HG03159 (cell line): ENCODE measurements at regions not wholly inside any gene's neighbourhood (a gene's known extent, or its start where the extent isn't known, plus 50 kb on each side); places are given as distances from the start of the nearest gene placed in this dataset.

ENCODE experiments used
- ATAC-seq: cut with Tn5 transposase; IDR thresholded peaks from one replicate; pipeline ENCODE4 v1.9.1; 2021; ENCODE audit warnings: mild to moderate bottlenecking, moderate library complexity; ENCODE audit not compliant: unreplicated experiment

- no peak for ATAC-seq
These were observed 124.0 kb upstream of the BOD1 start for GRCh38 chr5:173740400-173740799.

DNA sequence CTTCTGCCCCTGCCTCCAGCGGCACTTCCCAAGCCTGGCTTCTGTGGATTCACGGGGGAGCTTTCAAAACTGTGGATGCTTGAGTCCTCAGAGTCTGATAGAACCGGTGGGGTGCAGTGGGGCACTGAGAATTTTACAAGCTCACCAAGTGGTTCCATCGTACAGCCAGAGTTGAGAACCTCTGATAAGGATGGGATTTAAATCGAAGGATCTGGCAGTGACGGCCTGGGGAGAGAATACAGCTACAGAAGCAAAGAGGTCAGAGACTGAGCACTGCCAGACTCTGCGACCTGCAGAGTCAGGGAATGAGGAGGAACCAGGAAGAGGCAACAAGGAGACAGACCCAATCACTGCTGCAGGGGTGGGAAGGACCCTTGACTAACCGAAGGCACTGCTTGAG is 124.6 kb upstream of the BOD1 start:
- ATAC-seq: no peak

GRCh38 chr5:173741729-173742431 is 125.4 kb upstream of the BOD1 start:
- ATAC-seq: peak; percentile 11

GRCh38 chr5:173742432-173742816 is 126.0 kb upstream of the BOD1 start:
- ATAC-seq: peak; percentile 81

GRCh38 chr5:173743641-173744343 is 127.3 kb upstream of the BOD1 start:
- ATAC-seq: peak; percentile 35

DNA sequence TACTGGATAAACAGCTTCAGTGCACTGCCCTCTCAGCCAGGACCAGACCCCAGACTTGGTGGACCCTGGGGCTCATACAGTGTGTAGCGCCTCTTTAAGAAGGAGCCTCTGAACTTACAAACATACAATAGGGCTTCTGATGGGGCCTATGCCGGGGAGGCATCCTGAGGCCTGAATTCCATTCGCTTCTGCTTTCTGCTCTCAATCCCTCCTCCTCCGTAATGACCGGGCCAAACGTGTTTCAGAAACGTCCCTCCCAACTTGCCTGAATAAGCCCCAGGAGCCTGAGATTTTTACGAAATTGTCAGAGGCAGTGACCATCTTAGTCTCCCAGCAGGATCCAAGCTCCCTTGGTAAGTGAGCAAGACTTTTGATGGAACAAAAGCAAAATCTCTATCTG is 128.1 kb upstream of the BOD1 start:
- no peak for ATAC-seq

DNA sequence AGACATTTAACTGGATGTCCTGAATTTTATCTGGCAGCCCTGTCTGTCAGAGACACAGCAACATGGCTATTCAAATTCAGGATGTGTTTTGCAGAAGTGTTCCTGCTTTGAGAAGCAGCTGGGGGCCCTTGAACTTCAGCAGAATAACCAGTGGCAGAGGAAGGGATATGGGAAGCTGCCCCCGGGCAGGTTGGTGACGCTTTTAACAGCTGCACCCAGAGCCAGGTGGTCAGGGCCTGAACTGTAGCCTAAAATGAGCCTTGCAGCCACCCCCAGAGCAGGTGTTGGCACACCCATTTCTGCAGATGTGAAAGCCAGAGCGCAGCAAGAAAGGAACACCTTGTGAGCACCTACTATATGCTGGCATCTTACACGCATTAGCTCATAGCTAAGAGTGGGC is 128.7 kb upstream of the BOD1 start:
- ATAC-seq: peak; percentile 36

- no peak for ATAC-seq
These were observed 129.1 kb upstream of the BOD1 start for GRCh38 chr5:173745557-173745956.

- ATAC-seq: no peak
These were observed 129.7 kb upstream of the BOD1 start for GRCh38 chr5:173746047-173746646.

DNA sequence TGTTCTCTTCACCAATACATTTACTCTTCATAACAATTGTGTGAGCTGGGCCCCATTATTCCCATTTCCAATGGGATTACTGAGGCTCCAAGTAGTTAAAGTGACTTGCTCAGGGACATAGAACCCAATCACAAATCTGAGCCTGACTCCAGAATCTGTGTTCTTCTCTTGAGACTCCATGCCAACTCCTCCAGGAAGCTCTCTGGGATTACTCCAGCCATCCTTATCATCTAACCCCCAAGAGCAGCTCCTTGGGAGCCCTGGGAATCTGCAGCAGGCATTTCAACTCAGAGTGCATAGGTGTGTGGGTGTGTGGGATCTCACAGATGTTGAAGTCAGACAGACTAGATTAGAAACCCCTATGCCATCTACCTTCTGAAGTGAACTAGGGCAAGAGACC is 131.4 kb upstream of the BOD1 start:
- no peak for ATAC-seq

GRCh38 chr5:173750538-173751265 is 134.3 kb upstream of the BOD1 start:
- no peak for ATAC-seq

GRCh38 chr5:173751266-173751600 is 134.8 kb upstream of the BOD1 start:
- ATAC-seq: no peak

DNA sequence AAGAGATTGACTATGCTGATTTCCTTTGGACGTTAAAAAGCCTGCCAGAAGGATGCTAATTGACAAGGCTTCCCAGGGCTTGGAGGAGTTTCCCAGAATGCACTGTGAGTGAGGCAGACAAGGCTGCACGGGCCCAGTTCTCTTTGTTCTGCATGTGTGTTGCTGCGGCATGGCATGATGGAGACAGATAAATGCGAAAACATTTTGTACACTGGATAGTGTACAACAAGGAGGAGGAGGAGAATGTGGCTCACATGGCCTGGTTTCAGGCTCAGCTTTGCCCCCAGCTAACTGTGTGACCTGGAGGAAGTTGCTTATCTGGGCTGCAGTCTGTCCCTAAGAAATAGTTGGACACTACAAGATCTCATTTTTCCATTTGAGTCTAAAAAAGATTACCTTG is 135.5 kb upstream of the CPEB4 start:
- ATAC-seq: no peak

DNA sequence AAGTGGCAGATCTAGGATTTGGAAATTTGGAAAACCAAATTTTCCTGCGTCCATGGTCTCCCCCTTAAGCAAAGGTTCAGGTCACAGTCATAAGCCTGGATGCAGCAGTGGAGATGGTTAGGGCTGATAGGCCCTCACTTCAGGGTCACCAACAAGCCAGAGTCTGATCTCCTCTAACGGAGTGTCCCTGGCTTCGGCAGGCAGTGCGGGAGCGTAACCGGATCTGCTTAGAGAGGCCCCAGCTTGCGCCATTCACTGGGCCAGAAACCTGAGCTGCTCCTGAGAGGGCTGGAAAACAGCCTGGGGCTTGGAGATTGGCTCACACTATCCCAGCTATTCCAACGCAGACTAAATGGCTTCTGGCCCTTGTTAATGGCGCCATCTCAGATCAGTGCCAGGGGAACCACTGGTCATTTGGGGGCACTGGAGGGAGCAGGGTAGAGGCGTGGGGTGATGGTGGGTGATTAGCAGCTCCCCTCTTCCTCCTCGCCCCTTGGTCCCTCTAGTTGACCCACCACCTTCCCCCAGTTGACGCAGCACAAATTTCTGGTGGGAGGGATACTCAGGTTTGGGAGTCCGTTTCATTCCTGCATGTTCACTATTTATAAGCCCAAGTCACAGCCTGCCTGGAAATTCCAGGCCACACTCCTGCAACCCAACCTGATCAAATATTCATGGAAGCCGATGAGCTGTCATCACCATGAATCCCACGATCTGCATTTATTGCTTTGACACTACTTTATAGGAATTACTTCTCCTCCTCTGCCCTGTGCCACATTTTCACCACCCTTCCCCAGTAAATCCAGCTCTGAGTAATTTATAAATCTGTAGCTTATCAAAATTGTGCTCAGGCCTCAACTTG is 134.6 kb upstream of the CPEB4 start:
- ATAC-seq: no peak

DNA sequence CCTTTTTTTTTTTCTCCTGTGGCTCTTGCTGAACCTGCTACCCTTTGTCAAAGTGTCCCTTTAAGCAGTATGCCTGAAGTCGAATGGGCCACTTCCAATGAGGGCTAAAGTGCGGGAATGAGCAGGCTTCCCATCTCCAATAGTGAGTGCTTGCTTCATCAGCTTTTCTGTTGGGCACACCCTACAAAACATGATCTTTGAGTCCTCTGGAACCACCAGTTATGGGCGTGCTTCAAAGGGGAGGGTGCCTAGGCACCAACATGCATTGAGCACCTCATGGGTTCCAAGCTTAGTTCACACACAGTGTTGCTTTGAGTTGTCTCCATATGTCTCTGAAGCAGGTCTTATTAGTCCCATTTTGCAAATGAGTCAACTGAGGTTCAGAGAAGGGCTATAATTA is 132.8 kb upstream of the CPEB4 start:
- no peak for ATAC-seq

DNA sequence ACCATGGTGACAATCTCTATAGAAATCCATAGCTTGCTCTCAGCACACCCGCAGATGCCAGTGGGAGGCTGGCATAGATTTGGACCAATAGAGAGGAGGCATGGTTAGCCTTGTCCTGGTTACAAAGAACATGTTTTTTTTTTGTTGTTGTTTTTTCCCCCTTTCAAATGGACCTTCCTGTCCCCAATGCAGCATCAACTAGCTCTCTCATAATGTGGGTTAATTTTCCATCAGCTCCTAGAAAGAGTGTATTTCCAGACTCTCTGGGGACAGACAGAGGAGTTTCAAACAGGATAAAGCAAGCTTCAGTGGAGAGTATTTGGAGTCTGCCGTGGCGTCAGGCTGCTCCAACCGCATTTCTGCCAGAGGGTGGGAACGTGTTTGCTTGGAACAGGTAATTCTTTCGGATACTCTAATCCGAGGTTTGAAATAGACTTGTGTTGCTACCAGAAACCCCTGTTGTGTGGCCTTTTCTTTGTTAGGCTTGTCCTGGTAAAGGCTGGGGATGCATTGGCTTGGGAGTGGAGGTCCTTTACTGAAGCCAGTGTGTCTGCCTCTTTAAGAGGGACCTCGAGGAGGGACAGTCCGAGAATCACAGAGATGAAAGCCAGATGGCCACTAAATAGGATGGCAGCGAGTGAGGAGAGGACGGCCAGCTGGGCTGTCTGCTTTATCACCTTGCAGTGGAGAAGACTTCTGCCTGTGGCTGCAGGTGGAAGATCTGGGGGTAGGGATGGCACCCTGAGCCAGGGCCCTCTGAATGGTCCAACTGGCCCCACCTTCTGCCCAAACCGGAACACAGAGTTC is 130.5 kb upstream of the CPEB4 start:
- no peak for ATAC-seq

DNA sequence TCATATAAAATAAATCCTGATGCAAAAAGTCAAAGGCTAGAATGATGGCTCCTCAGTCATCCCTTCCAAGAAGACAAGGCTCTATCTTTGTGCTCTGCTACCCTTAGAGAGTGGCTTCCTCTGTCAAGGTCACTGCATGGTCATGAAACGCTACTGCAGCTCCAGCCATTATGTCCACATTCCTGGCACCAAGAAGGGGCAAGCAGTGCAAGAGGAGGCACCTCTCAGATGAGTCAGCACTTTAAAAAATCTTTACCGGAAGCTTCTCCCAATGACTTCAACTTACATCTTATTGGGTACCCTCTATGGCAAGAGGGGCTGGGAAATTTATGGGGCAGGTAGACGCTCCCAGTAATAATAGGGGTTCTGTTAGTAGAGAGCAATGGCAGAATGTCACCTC is 129.5 kb upstream of the CPEB4 start:
- no peak for ATAC-seq

GRCh38 chr5:173759691-173760090 is 128.5 kb upstream of the CPEB4 start:
- no peak for ATAC-seq

DNA sequence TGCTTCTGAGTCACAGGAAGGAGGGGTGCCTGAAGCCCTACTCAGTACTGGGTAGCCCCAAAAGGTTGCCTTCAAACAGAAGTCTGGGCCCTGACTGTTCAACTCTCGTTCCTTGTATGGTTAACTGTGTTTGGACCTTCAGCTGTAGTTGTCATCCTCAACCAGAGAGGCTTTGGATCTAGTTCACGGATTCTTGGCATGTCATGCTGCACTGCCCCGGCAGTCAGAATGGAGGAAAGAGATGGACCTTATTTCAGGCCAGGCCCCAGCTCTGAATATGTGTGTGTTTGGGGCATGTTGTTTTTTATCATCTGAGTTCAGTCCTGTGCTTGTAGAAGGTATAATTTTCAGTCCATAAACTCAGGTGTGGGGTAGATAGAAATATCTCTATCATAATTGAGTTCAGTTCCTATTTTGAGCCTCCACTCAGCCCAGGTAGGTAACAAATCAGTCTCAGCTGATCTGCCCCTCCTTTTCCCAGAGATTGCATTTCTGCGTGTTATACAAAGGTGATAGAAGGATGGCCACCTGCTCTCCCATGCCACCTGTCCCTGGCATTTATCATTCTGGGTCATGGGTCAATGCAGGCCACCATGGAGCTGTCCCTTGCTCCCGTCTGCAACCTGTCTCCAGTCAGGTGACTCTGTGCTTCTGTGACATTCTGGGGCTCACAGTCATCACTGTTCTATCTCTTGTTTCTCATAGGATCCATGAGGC is 127.5 kb upstream of the CPEB4 start:
- ATAC-seq: no peak

DNA sequence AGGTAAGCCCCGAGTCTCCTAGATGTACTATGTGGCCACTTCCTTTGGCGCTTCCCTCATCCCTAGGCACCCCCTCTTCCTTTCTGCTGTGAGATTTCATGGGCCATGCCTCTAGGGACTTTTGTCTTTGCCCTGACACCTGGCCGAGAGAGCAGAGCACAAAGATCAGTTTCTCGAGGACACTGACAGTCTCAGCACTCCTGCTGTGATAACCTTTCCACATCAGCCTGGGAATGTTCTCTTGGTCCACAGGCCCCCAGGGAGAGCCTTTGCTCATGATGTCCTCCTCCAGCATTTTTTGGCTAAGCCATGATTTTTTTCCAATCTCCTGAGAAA is 127.0 kb upstream of the CPEB4 start:
- no peak for ATAC-seq
